Trophoblast cell (in vitro differentiated cells and primary cell): ENCODE measurements at regions not wholly inside any gene's neighbourhood (a gene's known extent, or its start where the extent isn't known, plus 50 kb on each side); places are given as distances from the start of the nearest gene placed in this dataset.

Source experiments
- DNase-seq, 2 donors: peaks; one replicate each; pipeline ENCODE4 v3.0.0-alpha.2; 2016
- H2AFZ ChIP-seq: 2 replicates; pipeline ENCODE4 v1.6.1; 2013; ENCODE audit warnings: low read length, moderate library complexity, mild to moderate bottlenecking; ENCODE audit not compliant: insufficient read depth, poor library complexity
- H2AK5ac ChIP-seq: 2 replicates; pipeline ENCODE4 v1.6.1; 2013; ENCODE audit warnings: mild to moderate bottlenecking, low read length
- H2BK120ac ChIP-seq: 2 replicates; pipeline ENCODE4 v1.6.1; 2013; ENCODE audit warnings: low read length, mild to moderate bottlenecking, moderate library complexity; ENCODE audit not compliant: insufficient read depth, poor library complexity
- H2BK12ac ChIP-seq: 2 replicates; pipeline ENCODE4 v1.6.1; 2013; ENCODE audit warnings: mild to moderate bottlenecking, low read length, moderate library complexity
- H2BK5ac ChIP-seq: 2 replicates; pipeline ENCODE4 v1.6.1; 2013; ENCODE audit warnings: low read length, low read depth, moderate library complexity, mild to moderate bottlenecking; ENCODE audit not compliant: poor library complexity
- H3K14ac ChIP-seq: 2 replicates; pipeline ENCODE4 v1.6.1; 2013; ENCODE audit warnings: mild to moderate bottlenecking, low read length
- H3K18ac ChIP-seq: 2 replicates; pipeline ENCODE4 v1.6.1; 2013; ENCODE audit warnings: mild to moderate bottlenecking, low read length
- H3K23ac ChIP-seq: 2 replicates; pipeline ENCODE4 v1.6.1; 2013; ENCODE audit warnings: low read length
- H3K27ac ChIP-seq: 2 replicates; pipeline ENCODE4 v1.5.1; 2013; ENCODE audit warnings: low read depth, mild to moderate bottlenecking, inconsistent platforms, low read length, moderate library complexity
- H3K27me3 ChIP-seq: 2 replicates; pipeline ENCODE4 v1.6.1; 2013; ENCODE audit warnings: inconsistent platforms, mild to moderate bottlenecking, low read length, moderate library complexity; ENCODE audit not compliant: insufficient read depth
- H3K36me3 ChIP-seq, 2 experiments: 1 replicate in 1 of 2; 2 replicates in 1 of 2; pipeline ENCODE4 v1.6.1; 2013; ENCODE audit warnings: low read length in 2 of 2, mild to moderate bottlenecking in 2 of 2, moderate library complexity in 1 of 2; ENCODE audit not compliant: insufficient read depth in 2 of 2, control insufficient read depth in 1 of 2
- H3K4ac ChIP-seq: 2 replicates; pipeline ENCODE4 v1.6.1; 2013; ENCODE audit warnings: low read depth, mild to moderate bottlenecking, low read length, moderate library complexity
- H3K4me1 ChIP-seq, 2 experiments: 1 replicate in 1 of 2; 2 replicates in 1 of 2; pipeline ENCODE4 v1.6.1; 2013; ENCODE audit warnings: low read length in 2 of 2, mild to moderate bottlenecking in 2 of 2, moderate library complexity in 1 of 2; ENCODE audit not compliant: insufficient read depth in 2 of 2, control insufficient read depth in 1 of 2
- H3K4me2 ChIP-seq: 2 replicates; pipeline ENCODE4 v1.6.1; 2013; ENCODE audit warnings: inconsistent platforms, mild to moderate bottlenecking, low read length, moderate library complexity
- H3K4me3 ChIP-seq: 2 replicates; pipeline ENCODE4 v1.5.1; 2013; ENCODE audit warnings: mild to moderate bottlenecking, low read depth, low read length, inconsistent platforms
- H3K79me1 ChIP-seq: one replicate; pipeline ENCODE4 v1.6.1; 2013; ENCODE audit warnings: low read length
- H3K79me2 ChIP-seq: 2 replicates; pipeline ENCODE4 v1.6.1; 2013; ENCODE audit warnings: low read length, mild to moderate bottlenecking; ENCODE audit not compliant: control insufficient read depth, insufficient read depth, poor library complexity
- H3K9ac ChIP-seq: 2 replicates; pipeline ENCODE4 v1.6.1; 2013; ENCODE audit warnings: mild to moderate bottlenecking, low read length
- H3K9me3 ChIP-seq: 2 replicates; pipeline ENCODE4 v1.6.1; 2013; ENCODE audit warnings: low read depth, mild to moderate bottlenecking, control low read depth, inconsistent platforms, low read length; ENCODE audit not compliant: insufficient read depth
- H4K12ac ChIP-seq: 2 replicates; pipeline ENCODE4 v1.6.1; 2013; ENCODE audit warnings: low read depth, mild to moderate bottlenecking, low read length, moderate library complexity
- H4K8ac ChIP-seq: 2 replicates; pipeline ENCODE4 v1.6.1; 2013; ENCODE audit warnings: low read depth, mild to moderate bottlenecking, low read length, moderate library complexity
- H4K91ac ChIP-seq: one replicate; pipeline ENCODE4 v1.6.1; 2013; ENCODE audit warnings: low read depth, mild to moderate bottlenecking, low read length, moderate library complexity
- WGBS: extraction: QIAGEN DNeasy Blood & Tissue Kit; methylation state at CpG from one replicate; pipeline ENCODE4 v1.1.7; 2013; ENCODE audit warnings: missing lambda C conversion rate; ENCODE audit not compliant: insufficient read length, insufficient coverage; ENCODE audit errors: extremely low coverage; 5-methylcytosine and 5-hydroxymethylcytosine counted together

- DNase-seq = no peak
- H3K79me1 ChIP-seq = no peaks in the 10 kb centered on the region
- no peak overlapping the region for H3K14ac ChIP-seq
- no peak overlapping the region for H2BK120ac ChIP-seq
- H3K23ac ChIP-seq = no peak overlapping the region
- H3K27me3 ChIP-seq = no peaks in the 10 kb centered on the region
- no peak overlapping the region for H3K27ac ChIP-seq
- no peak overlapping the region for H3K18ac ChIP-seq
- H2AK5ac ChIP-seq = no peak overlapping the region
- no peaks in the 10 kb centered on the region for H3K79me2 ChIP-seq
- H3K9me3 ChIP-seq = no peaks in the 10 kb centered on the region
- no peak overlapping the region for H3K9ac ChIP-seq
- no CpG with 5 or more reads among the region's 8 CpGs for WGBS
- H2BK5ac ChIP-seq = no peak overlapping the region
- H2AFZ ChIP-seq = no peak overlapping the region
- no peaks in the 10 kb centered on the region for H3K36me3 ChIP-seq
- H4K8ac ChIP-seq = no peak overlapping the region
- H4K12ac ChIP-seq = no peak overlapping the region
- no peak overlapping the region for H3K4ac ChIP-seq
- no peak overlapping the region for H3K4me3 ChIP-seq
- H3K4me1 ChIP-seq = no peaks in the 10 kb centered on the region
- H3K4me2 ChIP-seq = no peak overlapping the region
- no peak overlapping the region for H2BK12ac ChIP-seq
- no peak overlapping the region for H4K91ac ChIP-seq
Observed at GRCh38 chr2:122167515-122167914, 412.1 kb downstream of the TSN start.

- Histone ChIP-seq H3K9ac (no peak overlapping the region), H3K79me1 (no peaks in the 10 kb centered on the region), H3K27me3 (no peaks in the 10 kb centered on the region), H3K27ac (no peak overlapping the region), H3K4me2 (no peak overlapping the region), H3K9me3 (no peaks in the 10 kb centered on the region), H4K91ac (no peak overlapping the region), H3K4ac (no peak overlapping the region), H2BK12ac (no peak overlapping the region), H3K14ac (no peak overlapping the region), H3K23ac (no peak overlapping the region), H3K36me3 (no peaks in the 10 kb centered on the region), H3K4me1 (no peaks in the 10 kb centered on the region), H3K4me3 (no peak overlapping the region), H2AFZ (no peak overlapping the region), H2BK120ac (no peak overlapping the region), H2BK5ac (no peak overlapping the region), H3K79me2 (no peaks in the 10 kb centered on the region), H4K8ac (no peak overlapping the region), H3K18ac (no peak overlapping the region), H2AK5ac (no peak overlapping the region), H4K12ac (no peak overlapping the region)
- DNase-seq = no peak
- WGBS = no CpG with 5 or more reads among the region's 3 CpGs
Observed at GRCh38 chr2:122168799-122169198, 413.3 kb downstream of the TSN start.

DNA sequence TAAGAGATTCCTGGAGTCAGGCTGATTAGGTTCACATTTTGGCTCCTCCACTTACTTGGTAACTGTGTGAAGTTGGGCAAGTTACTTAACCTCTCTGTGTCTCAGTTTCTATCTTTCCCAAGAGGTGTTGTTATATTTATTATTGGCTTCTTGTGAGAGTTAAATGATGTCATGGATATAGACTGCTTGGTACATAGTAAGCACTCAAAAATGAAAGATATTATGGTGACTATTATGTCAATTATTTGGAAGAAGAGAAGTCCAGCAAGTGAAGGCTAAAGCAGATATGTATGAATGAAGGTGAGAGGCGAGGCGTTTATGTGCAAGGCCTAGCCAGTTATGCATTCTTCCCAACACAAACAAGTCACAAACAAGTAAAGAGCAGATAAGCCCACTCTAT, 417.4 kb downstream of the TSN start:
- no peaks in the 10 kb centered on the region for H3K36me3 ChIP-seq
- no peak overlapping the region for H3K4me3 ChIP-seq
- H2BK5ac ChIP-seq = no peak overlapping the region
- H4K12ac ChIP-seq = no peak overlapping the region
- no peak overlapping the region for H3K18ac ChIP-seq
- WGBS = no CpG with 5 or more reads among the region's 2 CpGs
- H3K79me2 ChIP-seq = no peaks in the 10 kb centered on the region
- H3K4me2 ChIP-seq = no peak overlapping the region
- H3K4ac ChIP-seq = no peak overlapping the region
- H3K23ac ChIP-seq = no peak overlapping the region
- no peaks in the 10 kb centered on the region for H3K79me1 ChIP-seq
- DNase-seq = peak; percentile 19 to 53
- H3K9me3 ChIP-seq = no peaks in the 10 kb centered on the region
- no peak overlapping the region for H3K9ac ChIP-seq
- no peak overlapping the region for H4K8ac ChIP-seq
- H3K27ac ChIP-seq = no peak overlapping the region
- no peak overlapping the region for H2BK12ac ChIP-seq
- no peak overlapping the region for H4K91ac ChIP-seq
- H3K14ac ChIP-seq = no peak overlapping the region
- no peak overlapping the region for H2AFZ ChIP-seq
- H2AK5ac ChIP-seq = no peak overlapping the region
- H3K4me1 ChIP-seq = no peaks in the 10 kb centered on the region
- no peak overlapping the region for H2BK120ac ChIP-seq
- no peaks in the 10 kb centered on the region for H3K27me3 ChIP-seq

DNA sequence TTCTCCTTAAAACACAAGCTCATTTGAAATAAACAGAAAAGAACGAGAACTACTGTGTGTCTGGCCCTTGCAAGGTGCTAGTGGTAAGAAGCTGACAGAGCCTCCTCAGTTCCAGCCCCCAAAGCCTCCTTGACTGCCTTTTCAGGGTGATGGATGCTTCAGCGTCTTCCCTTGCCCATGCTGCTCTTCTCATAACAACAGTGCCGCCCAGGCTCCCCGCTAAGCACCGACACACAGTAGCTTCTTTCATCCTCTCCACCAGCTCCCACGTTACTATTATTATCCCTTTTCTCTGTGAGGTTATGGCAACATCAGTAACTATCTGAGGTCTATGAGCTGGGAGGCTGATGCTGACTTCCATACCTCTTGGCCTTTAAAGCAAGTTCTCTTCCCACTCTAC, 418.6 kb downstream of the TSN start:
- H3K9me3 ChIP-seq = peaks cover 3% of the 10 kb centered on the region
- H3K4me1 ChIP-seq = no peaks in the 10 kb centered on the region
- no peak overlapping the region for H3K4me3 ChIP-seq
- H3K23ac ChIP-seq = no peak overlapping the region
- no peak overlapping the region for H3K4me2 ChIP-seq
- H3K79me1 ChIP-seq = no peaks in the 10 kb centered on the region
- no peak overlapping the region for H3K9ac ChIP-seq
- no peak overlapping the region for H3K27ac ChIP-seq
- no peak overlapping the region for H2BK5ac ChIP-seq
- no CpG with 5 or more reads among the region's 6 CpGs for WGBS
- no peak overlapping the region for H4K8ac ChIP-seq
- no peak overlapping the region for H2BK120ac ChIP-seq
- no peaks in the 10 kb centered on the region for H3K36me3 ChIP-seq
- no peaks in the 10 kb centered on the region for H3K79me2 ChIP-seq
- no peak overlapping the region for H2AK5ac ChIP-seq
- H3K18ac ChIP-seq = no peak overlapping the region
- no peak overlapping the region for H2BK12ac ChIP-seq
- H3K27me3 ChIP-seq = no peaks in the 10 kb centered on the region
- H4K12ac ChIP-seq = no peak overlapping the region
- no peak overlapping the region for H2AFZ ChIP-seq
- no peak for DNase-seq
- no peak overlapping the region for H3K4ac ChIP-seq
- no peak overlapping the region for H3K14ac ChIP-seq
- H4K91ac ChIP-seq = no peak overlapping the region
